Fibroblast of skin of back (primary cell): ENCODE measurements at regions not wholly inside any gene's neighbourhood (a gene's known extent, or its start where the extent isn't known, plus 50 kb on each side); places are given as distances from the start of the nearest gene placed in this dataset.
"Not testable (repeated sequence)": the region's sequence is repeated elsewhere in the genome, so short reads cannot be mapped to it uniquely, and the experiment has no call there.

Experiments
- DNase-seq: peaks from one replicate; pipeline ENCODE4 v3.0.0-alpha.2; 2013

GRCh38 chr9:108803428-108804065, 52.2 kb downstream of the ACTL7B start:
- no peak for DNase-seq

- no peak for DNase-seq
These were observed 52.8 kb downstream of the ACTL7B start for GRCh38 chr9:108802967-108803366.

GRCh38 chr9:108801949-108802348, 53.8 kb downstream of the ACTL7B start:
- no peak for DNase-seq

GRCh38 chr9:108800632-108801099, 55.1 kb downstream of the ACTL7B start:
- DNase-seq, result no peak

- DNase-seq, result no peak
These were observed 62.2 kb downstream of the ACTL7B start for GRCh38 chr9:108793573-108793972.

- DNase-seq, result no peak
These were observed 66.0 kb downstream of the ACTL7B start for GRCh38 chr9:108789742-108790141.

GRCh38 chr9:108787690-108788048, 68.1 kb downstream of the ACTL7B start:
- no peak for DNase-seq

- peak; percentile 94 for DNase-seq
These were observed 68.7 kb downstream of the ACTL7B start for GRCh38 chr9:108786901-108787689.

GRCh38 chr9:108786322-108786721, 69.5 kb downstream of the ACTL7B start:
- DNase-seq, result peak; percentile 34

- peak; percentile 76 for DNase-seq
These were observed 70.8 kb downstream of the ACTL7B start for GRCh38 chr9:108784998-108785397.

GRCh38 chr9:108783731-108784495, 71.9 kb downstream of the ACTL7B start:
- peak; percentile 25 for DNase-seq

GRCh38 chr9:108783326-108783725, 72.5 kb downstream of the ACTL7B start:
- no peak for DNase-seq

- no peak for DNase-seq
These were observed 74.6 kb downstream of the ACTL7B start for GRCh38 chr9:108780942-108781734.

GRCh38 chr9:108779551-108780325, 76.0 kb downstream of the ACTL7B start:
- no peak for DNase-seq

- DNase-seq, result peak; percentile 38
These were observed 78.7 kb downstream of the ACTL7B start for GRCh38 chr9:108776920-108777639.

GRCh38 chr9:108775901-108776306, 79.9 kb downstream of the ACTL7B start:
- no peak for DNase-seq

GRCh38 chr9:108774088-108774487, 81.7 kb downstream of the ACTL7B start:
- not testable (repeated sequence) for DNase-seq

- no peak for DNase-seq
These were observed 83.4 kb downstream of the ACTL7B start for GRCh38 chr9:108772301-108772894.

- no peak for DNase-seq
These were observed 87.0 kb downstream of the ACTL7B start for GRCh38 chr9:108768744-108769143.

- DNase-seq, result no peak
These were observed 89.1 kb downstream of the ACTL7B start for GRCh38 chr9:108766626-108767161.
